NCI-H82 treated with DMSO at 0.1 percent for 48 hours (cell line): ENCODE measurements at regions not wholly inside any gene's neighbourhood (a gene's known extent, or its start where the extent isn't known, plus 50 kb on each side); places are given as distances from the start of the nearest gene placed in this dataset.
"Not testable (repeated sequence)": the region's sequence is repeated elsewhere in the genome, so short reads cannot be mapped to it uniquely, and the experiment has no call there.

Experiments used
- DNase-seq: peaks from one replicate; lab custom pipeline; 2025; ENCODE audit not compliant: unreplicated experiment; lab: John Stamatoyannopoulos, UW

GRCh38 chr10:52598936-52599335, 173.6 kb downstream of the MBL2 start:
- no peak for DNase-seq

DNA sequence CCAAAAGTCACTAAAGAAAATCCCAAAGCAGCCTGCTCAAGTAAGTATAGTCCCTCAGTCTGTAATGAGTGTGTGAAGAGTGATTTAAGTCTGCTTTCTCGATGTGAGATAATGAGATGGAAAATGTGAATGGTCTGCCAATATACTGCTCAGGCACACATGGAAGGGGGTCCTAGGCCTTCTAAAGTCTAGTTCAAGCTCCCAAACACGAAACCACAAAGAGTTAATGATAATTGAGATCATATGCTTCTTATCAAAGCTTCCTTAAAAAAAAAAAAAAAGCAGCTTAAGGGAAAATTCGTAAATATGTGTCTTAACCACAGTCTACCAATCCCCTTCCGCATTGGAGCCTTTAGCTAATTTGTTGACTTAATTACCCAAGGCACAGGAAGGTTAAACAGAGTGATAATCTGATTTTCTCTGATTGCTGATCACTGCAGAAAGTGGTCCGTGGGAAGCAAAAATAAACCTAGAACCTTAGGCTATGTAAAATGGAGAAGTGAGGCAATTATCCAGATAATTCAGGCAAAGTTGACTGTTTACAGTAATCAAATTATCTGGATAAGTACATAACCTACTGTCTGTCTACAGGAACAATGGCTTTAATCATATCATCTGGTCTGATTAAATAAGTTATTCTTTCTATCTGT, 172.9 kb downstream of the MBL2 start:
- peak; percentile 5 for DNase-seq

DNA sequence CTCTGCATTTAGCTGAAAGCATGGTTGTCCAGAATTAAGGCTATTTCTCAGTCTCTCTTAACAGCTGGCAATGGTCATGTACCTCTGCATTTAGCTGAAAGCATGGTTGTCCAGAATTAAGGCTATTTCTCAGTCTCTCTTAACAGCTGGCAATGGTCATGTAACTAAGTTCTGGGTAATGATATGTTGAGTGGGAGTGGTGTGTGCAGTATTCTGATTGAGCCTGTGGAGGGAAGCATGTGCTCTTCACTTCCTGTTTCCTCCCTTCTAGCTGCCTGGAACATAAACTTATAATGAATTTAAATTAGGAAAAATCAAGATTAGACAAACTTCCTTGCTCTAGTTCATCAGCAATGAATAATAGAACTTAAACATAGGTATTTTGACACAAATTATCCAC, 168.5 kb downstream of the MBL2 start:
- not testable (repeated sequence) for DNase-seq

DNA sequence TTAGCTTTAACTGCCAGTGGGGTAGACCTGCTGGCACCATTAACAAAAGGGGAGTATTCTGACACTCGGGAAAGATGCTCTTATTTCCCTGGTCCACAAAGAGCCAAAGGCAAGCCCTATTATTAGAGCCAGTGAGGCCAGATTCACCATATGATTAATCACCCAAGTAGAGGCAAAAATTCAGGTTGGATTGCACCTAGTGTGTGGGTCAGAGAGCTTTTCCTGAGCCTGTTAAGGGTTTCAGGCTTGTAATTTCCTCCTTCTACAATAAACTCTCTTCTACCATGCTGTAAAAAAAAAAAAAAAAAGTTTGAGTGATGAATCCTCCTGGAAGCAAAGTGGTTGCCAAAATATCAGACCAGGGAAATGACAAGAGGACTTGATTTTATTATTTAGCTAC, 163.5 kb downstream of the MBL2 start:
- no peak for DNase-seq

- DNase-seq: no peak
Measured at GRCh38 chr10:52609626-52610240, 162.9 kb downstream of the MBL2 start.

GRCh38 chr10:52615331-52615730, 157.3 kb downstream of the MBL2 start:
- DNase-seq: no peak

DNA sequence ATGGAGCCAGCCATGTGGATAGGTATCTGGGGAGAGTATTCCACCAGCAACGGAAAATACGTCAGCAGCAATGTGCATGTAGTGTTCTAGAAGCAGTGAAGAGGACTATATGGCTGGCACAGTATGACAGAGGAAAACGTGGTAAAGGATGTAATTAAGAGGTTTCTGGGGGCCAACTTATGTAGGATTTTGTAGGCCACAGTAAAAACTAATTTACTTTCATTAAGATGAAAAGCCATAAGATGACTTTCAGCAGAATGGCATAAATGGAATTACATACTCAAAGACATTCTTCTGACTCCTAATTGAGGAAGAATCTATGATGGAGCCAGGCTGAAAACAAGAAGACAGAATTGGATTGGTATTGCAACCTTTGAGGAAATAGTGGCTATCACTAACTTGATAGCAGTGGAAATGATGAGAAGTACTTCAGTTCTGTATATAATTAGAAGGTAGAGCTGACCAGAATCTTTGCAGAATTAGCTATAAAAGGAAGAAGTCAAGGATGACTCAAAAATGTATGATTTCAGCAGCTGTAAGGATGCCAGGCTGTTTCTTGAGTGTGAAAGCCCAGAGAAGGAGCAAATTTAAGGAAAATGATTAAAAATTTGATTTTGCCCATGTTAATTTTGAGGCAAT, 156.7 kb downstream of the MBL2 start:
- DNase-seq: no peak

GRCh38 chr10:52616395-52616764, 156.2 kb downstream of the MBL2 start:
- no peak for DNase-seq

- DNase-seq: no peak
Measured at GRCh38 chr10:52617346-52617745, 155.2 kb downstream of the MBL2 start.

GRCh38 chr10:52619052-52619451, 153.5 kb downstream of the MBL2 start:
- DNase-seq: no peak

- DNase-seq: no peak
Measured at GRCh38 chr10:52621635-52622079, 150.9 kb downstream of the MBL2 start.

- no peak for DNase-seq
Measured at GRCh38 chr10:52623761-52624160, 148.8 kb downstream of the MBL2 start.

DNA sequence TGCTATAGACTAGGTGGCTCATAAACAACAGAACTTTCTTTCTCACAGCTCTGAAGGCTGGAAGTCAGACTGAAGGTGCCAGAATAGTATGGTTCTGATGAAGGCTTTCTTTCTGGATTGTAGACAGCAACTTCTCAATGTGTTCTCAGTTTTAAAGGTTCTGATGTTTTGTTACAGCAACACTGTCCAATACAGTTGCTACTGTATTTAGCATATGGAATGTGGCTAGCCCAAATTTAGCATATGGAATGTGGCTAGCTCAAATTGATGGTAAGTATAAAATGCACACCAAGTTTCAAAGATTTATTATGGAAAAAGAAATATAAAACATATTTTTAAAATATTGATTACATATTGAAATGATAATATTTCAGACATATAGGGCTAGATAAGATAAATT, 145.3 kb downstream of the MBL2 start:
- no peak for DNase-seq

- no peak for DNase-seq
Measured at GRCh38 chr10:52631146-52631545, 141.4 kb downstream of the MBL2 start.

DNA sequence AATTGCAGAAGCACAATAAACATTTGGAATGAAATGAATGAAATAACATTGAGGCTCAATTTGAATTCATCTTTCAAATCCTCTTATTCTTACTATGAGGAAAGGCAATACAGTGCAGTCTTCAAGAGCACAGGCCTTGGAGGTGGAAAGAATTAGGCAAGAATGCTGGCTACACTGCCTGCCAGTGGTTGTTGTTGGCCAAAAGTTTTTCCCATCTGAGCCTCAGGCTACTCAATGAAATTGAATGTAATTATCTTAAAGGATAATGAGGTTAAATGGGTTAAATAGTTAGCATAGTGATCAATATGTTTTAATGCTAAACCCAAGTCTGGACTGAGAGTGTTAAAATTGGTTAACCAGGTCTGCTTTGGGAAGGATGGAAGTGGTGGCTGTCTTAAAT, 140.9 kb downstream of the MBL2 start:
- no peak for DNase-seq

DNA sequence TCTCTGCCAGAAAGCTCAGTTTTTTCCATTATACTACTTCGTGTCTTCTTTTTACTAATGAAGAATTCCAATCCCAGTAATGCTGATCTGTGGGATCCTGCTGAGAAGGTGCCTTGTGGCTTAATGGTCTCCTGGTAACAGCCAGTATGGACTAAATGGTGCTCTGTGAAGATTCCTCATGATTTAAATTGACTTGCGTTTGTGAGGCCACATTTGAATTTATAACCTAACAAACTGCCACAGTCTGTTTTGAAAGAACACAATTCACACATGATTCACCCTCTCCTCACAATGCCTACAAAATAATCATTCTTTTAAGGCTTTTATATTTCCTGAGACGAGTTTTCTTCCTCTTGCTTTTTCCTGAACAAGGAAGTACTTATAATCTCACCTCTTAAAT, 140.0 kb downstream of the MBL2 start:
- DNase-seq: no peak

DNA sequence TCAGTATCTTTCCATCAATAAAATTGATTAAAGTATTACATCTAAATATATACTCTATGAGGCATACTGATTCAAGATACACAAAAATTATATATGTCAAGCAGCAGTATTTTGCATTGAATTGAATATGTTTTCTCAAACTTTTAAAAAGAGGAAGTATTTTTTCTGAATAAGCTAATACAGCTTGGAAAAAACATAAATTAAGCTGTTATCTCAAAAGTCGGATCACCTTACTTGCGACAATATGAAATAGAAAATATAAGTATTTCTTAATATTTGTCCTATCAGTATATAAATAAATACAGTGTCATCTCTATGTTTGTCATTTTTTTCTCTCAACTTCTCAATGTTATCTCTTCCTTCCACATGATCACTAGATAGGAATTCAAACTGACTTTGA, 139.3 kb downstream of the MBL2 start:
- DNase-seq: no peak

DNA sequence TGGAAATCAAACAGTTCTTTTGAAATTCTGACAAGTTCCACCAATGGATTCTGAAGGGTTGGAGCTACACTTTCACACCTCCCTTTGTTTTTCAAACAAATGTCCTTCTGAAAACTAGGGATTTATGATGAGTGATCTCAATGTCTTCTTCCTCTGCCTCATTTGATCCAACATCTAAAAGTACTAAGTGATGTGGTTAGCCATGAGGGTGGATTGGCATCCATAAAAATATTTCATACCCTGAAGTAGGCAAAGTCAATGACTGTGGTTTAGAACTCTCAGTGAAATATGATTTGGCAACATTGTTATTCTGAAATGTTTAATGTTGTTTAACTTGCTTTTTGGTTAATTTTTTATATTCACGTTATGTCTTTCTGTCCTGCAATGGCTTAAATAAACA, 136.9 kb downstream of the MBL2 start:
- no peak for DNase-seq

- DNase-seq: no peak
Measured at GRCh38 chr10:52636874-52637273, 135.7 kb downstream of the MBL2 start.

DNA sequence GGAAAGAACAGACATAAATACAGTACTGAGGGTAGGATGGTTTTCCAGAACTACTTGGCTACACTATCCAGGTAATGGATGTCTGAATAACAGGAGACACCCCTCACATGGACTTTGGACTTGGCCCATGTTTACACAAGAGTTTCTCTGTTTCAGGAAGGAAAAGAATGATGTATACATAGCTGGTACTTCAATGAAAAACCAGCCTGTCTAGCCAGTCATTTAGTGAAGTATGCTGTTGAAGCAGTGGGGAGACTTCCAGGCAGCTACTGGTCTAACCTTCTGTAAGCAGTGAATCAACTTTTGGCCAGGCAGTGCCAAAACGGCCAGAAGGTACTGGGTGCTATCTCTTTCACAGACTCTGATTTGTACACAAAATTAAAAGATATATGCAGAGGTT, 135.0 kb downstream of the MBL2 start:
- DNase-seq: no peak

GRCh38 chr10:52639652-52640051, 132.9 kb downstream of the MBL2 start:
- no peak for DNase-seq

- no peak for DNase-seq
Measured at GRCh38 chr10:52642208-52642607, 130.4 kb downstream of the MBL2 start.
